Cardiac muscle cell (in vitro differentiated cells and primary cell): ENCODE measurements at regions not wholly inside any gene's neighbourhood (a gene's known extent, or its start where the extent isn't known, plus 50 kb on each side); places are given as distances from the start of the nearest gene placed in this dataset.
"Not testable (repeated sequence)": the region's sequence is repeated elsewhere in the genome, so short reads cannot be mapped to it uniquely, and the experiment has no call there.

Source experiments
- DNase-seq, 2 donors: peaks; one replicate each; pipeline versions ENCODE4 v3.0.0 to v3.0.0-alpha.2; 2010 to 2017; ENCODE audit warnings: low read depth in 1 of 2, low spot score in 1 of 2
- H3K27ac ChIP-seq: fragments of 200-600 bp; sonication (generic); 2 replicates; pipeline ENCODE4 v1.5.1; 2016
- H3K27me3 ChIP-seq: fragments of 200-600 bp; sonication (generic); 2 replicates; pipeline ENCODE4 v1.6.0; 2016; ENCODE audit warnings: control low read depth
- H3K36me3 ChIP-seq: fragments of 200-600 bp; sonication (generic); 2 replicates; pipeline ENCODE4 v1.5.1; 2016; ENCODE audit warnings: control low read depth
- H3K4me1 ChIP-seq: fragments of 200-600 bp; sonication (generic); 2 replicates; pipeline ENCODE4 v1.8.1; 2017; ENCODE audit warnings: low read depth, mild to moderate bottlenecking, mixed run types
- H3K4me3 ChIP-seq: fragments of 200-600 bp; sonication (generic); 2 replicates; pipeline ENCODE4 v1.5.1; 2016; ENCODE audit warnings: mild to moderate bottlenecking
- H3K9me3 ChIP-seq: fragments of 200-600 bp; sonication (generic); 2 replicates; pipeline ENCODE4 v1.5.1; 2017; ENCODE audit warnings: low read depth, mild to moderate bottlenecking, control low read depth
- CTCF ChIP-seq: IDR thresholded peaks from 2 replicates; pipeline ENCODE4 v1.5.1; 2012; ENCODE audit warnings: low read depth, mild to moderate bottlenecking, low read length

- no peaks in the 10 kb centered on the region for H3K4me1 ChIP-seq
- H3K27me3 ChIP-seq: no peaks in the 10 kb centered on the region
- H3K4me3 ChIP-seq: no peak overlapping the region
- H3K27ac ChIP-seq: no peak overlapping the region
- DNase-seq: no peak
- H3K9me3 ChIP-seq: no peaks in the 10 kb centered on the region
- no peak for TF ChIP-seq CTCF
- no peaks in the 10 kb centered on the region for H3K36me3 ChIP-seq
These were observed 364.4 kb downstream of the DNAH5 start for GRCh38 chr5:13580058-13580457.

- H3K4me3 ChIP-seq, H3K4me1 ChIP-seq, H3K27ac ChIP-seq, DNase-seq, H3K27me3 ChIP-seq, H3K36me3 ChIP-seq, H3K9me3 ChIP-seq: not testable (repeated sequence)
These were observed 365.4 kb downstream of the DNAH5 start for GRCh38 chr5:13579091-13579490.

DNA sequence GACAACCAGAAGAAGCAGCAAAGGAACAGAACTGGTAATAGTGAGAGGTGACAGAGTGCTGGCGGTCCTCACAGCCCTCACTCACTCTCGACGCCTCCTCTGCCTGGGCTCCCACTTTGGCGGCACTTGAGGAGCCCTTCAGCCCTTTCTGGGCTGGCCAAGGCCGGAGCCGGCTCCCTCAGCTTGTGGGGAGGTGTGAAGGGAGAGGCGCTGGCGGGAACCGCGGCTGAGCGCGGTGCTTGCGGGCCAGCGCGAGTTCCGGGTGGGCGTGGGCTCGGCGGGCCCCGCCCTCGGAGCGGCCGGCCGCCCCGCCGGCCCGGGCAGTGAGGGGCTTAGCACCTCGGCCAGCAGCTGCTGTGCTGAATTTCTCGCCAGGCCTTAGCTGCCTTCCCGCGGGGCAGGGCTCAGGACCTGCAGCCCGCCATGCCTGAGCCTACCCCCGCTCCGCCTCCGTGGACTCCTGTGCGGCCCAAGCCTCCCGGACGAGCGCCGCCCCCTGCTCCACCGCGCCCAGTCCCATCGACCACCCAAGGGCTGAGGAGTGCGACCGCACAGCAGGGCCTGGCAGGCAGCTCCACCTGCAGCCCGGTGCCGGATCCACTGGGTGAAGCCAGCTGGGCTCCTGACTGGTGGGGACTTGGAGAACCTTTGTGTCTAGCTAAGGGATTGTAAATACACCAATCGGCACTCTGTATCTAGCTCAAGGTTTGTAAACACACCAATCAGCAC, 366.0 kb downstream of the DNAH5 start:
- not testable (repeated sequence) for DNase-seq, H3K27ac ChIP-seq, H3K36me3 ChIP-seq, H3K27me3 ChIP-seq, H3K9me3 ChIP-seq, H3K4me1 ChIP-seq, H3K4me3 ChIP-seq

- no peak for DNase-seq
- H3K9me3 ChIP-seq: no peaks in the 10 kb centered on the region
These were observed 369.9 kb downstream of the DNAH5 start for GRCh38 chr5:13574574-13574973.

DNA sequence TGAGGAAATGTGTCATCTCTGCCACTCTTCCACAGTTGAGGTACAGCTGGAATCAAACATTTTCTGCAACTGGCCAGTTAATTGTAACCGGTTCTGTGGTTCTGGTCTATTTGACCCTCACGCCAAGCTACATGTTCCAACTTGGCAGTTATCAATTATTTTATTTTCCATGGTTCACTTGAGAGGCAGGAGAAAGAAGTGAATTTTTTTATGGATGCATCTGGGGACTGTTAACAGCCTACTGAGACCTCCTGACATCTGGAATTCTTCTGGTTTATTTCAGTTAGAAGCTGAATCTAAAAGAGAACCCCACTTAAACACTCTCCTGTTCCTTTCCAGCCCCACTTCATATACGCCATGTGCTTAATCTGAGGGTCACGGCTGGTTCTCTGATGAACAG, 372.3 kb downstream of the DNAH5 start:
- Histone ChIP-seq H3K36me3 (no peaks in the 10 kb centered on the region), H3K4me3 (no peak overlapping the region), H3K27me3 (no peaks in the 10 kb centered on the region), H3K27ac (no peak overlapping the region), H3K4me1 (no peaks in the 10 kb centered on the region), H3K9me3 (no peaks in the 10 kb centered on the region)
- no peak for TF ChIP-seq CTCF
- DNase-seq: peak in 1 of 2 donors; percentile 3

More at GRCh38 chr5:13574574-13574973, 369.9 kb downstream of the DNAH5 start:
- Histone ChIP-seq H3K27me3 (no peaks in the 10 kb centered on the region), H3K27ac (no peak overlapping the region), H3K4me1 (no peaks in the 10 kb centered on the region), H3K36me3 (no peaks in the 10 kb centered on the region), H3K4me3 (no peak overlapping the region)
- no peak for TF ChIP-seq CTCF

DNA sequence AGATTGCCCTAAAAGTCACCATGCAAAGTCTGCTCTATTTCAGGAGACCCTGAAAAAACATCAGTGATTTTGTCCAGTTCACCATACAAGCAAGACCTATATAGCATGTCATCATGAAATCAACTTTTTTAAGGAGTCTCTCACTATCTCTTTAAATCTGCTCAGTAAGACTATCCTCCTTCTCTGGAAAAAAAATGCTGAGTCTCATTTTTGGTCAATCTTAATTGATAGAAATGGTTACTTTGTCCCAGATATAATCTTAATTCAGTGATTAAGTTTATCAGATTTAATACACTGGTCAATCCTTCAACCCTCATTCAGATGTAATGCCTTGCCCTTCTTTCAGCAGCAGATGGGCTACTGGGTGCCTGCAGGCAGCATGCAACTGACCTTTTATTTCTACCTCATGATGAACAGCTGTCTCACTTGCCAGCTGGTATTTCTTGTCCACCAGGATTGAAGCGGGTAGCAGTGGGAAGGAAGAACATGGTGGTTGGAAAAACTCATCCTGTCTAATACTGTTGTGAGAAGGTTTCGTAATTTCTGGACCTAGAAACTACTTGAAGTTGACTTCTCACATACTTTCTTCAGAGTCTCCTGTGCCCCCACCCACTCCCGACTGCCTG, 375.3 kb downstream of the DNAH5 start:
- no peak for DNase-seq
- no peak overlapping the region for H3K27ac ChIP-seq
- no peaks in the 10 kb centered on the region for H3K9me3 ChIP-seq
- H3K27me3 ChIP-seq: no peaks in the 10 kb centered on the region
- no peak overlapping the region for H3K4me3 ChIP-seq
- H3K36me3 ChIP-seq: no peaks in the 10 kb centered on the region
- no peak for TF ChIP-seq CTCF
- no peaks in the 10 kb centered on the region for H3K4me1 ChIP-seq
